CD14-positive monocyte (primary cell): ENCODE measurements at regions not wholly inside any gene's neighbourhood (a gene's known extent, or its start where the extent isn't known, plus 50 kb on each side); places are given as distances from the start of the nearest gene placed in this dataset.

Experiments
- DNase-seq, 3 donors: peaks; one replicate each; pipeline ENCODE4 v3.0.0-alpha.2; 2011 to 2022
- H2AFZ ChIP-seq: 2 replicates; pipeline ENCODE4 v1.6.0; 2012; ENCODE audit warnings: mild to moderate bottlenecking, low read depth, low read length, inconsistent platforms; ENCODE audit not compliant: insufficient read depth, poor library complexity, severe bottlenecking
- H3K27ac ChIP-seq, 2 donors: 1 replicate in 1 of 2; 2 replicates in 1 of 2; pipeline ENCODE4 v1.5.1; 2012 to 2013; ENCODE audit warnings: low read length in 2 of 2, control low read depth in 1 of 2, inconsistent platforms in 1 of 2, low read depth in 1 of 2, mild to moderate bottlenecking in 1 of 2
- H3K27me3 ChIP-seq, 2 donors: one replicate each; pipeline versions ENCODE4 v1.6.0 to v1.6.1; 2011 to 2013; ENCODE audit warnings: low read length in 2 of 2; ENCODE audit not compliant: control insufficient read depth in 2 of 2, insufficient read depth in 2 of 2
- H3K36me3 ChIP-seq, 2 donors: replicated peaks in 1 of 2; 1 replicate in 1 of 2; 2 replicates in 1 of 2; pipeline versions ENCODE4 v1.5.1 to v1.6.1; 2012 to 2013; ENCODE audit warnings: low read length in 2 of 2, control low read depth in 1 of 2, inconsistent platforms in 1 of 2, mild to moderate bottlenecking in 1 of 2; ENCODE audit not compliant: insufficient read depth in 2 of 2, control insufficient read depth in 1 of 2
- H3K4me1 ChIP-seq, 2 donors: 1 replicate in 1 of 2; 2 replicates in 1 of 2; pipeline versions ENCODE4 v1.5.1 to v1.6.1; 2012 to 2013; ENCODE audit warnings: low read length in 2 of 2, control low read depth in 1 of 2, inconsistent platforms in 1 of 2, mild to moderate bottlenecking in 1 of 2, moderate library complexity in 1 of 2; ENCODE audit not compliant: insufficient read depth in 2 of 2, control insufficient read depth in 1 of 2
- H3K4me2 ChIP-seq: replicated peaks from 2 replicates; pipeline ENCODE3; 2012; ENCODE audit warnings: low read length, moderate library complexity, mild to moderate bottlenecking; ENCODE audit not compliant: poor library complexity, severe bottlenecking; ENCODE audit errors: extremely low read depth
- H3K4me3 ChIP-seq, 3 experiments: fragments of 200-600 bp in 1 of 3; sonication (generic) in 1 of 3; replicated peaks in 1 of 3; 1 replicate in 2 of 3; 2 replicates in 1 of 3; pipeline ENCODE4 v1.5.1; 2011 to 2013; ENCODE audit warnings: low read length in 3 of 3, mild to moderate bottlenecking in 3 of 3, control low read depth in 2 of 3, low read depth in 2 of 3, inconsistent platforms in 1 of 3, moderate library complexity in 1 of 3
- H3K79me2 ChIP-seq: 2 replicates; pipeline ENCODE4 v1.6.0; 2012; ENCODE audit warnings: mild to moderate bottlenecking, control low read depth, inconsistent platforms, low read length, moderate library complexity; ENCODE audit not compliant: insufficient read depth
- H3K9ac ChIP-seq: 2 replicates; pipeline ENCODE4 v1.6.0; 2017; ENCODE audit warnings: low read length, mild to moderate bottlenecking; ENCODE audit not compliant: insufficient read depth, poor library complexity, severe bottlenecking
- H3K9me3 ChIP-seq, 2 donors: replicated peaks in 1 of 2; 1 replicate in 1 of 2; 2 replicates in 1 of 2; pipeline versions ENCODE4 v1.5.1 to v1.6.1; 2012 to 2013; ENCODE audit warnings: low read length in 2 of 2, control low read depth in 1 of 2; ENCODE audit not compliant: control insufficient read depth in 1 of 2, insufficient read depth in 1 of 2
- H4K20me1 ChIP-seq: 2 replicates; pipeline ENCODE4 v1.6.0; 2012; ENCODE audit warnings: mild to moderate bottlenecking, low read length, control low read depth, moderate library complexity; ENCODE audit not compliant: insufficient read depth
- H3K27ac Mint-ChIP-seq, 7 donors: one replicate each; pipeline ENCODE4 v1.8.0; 2020; ENCODE audit warnings: mild to moderate bottlenecking in 7 of 7, mixed read lengths in 7 of 7, moderate library complexity in 6 of 7, inconsistent platforms in 2 of 7
- H3K27me3 Mint-ChIP-seq, 3 donors: one replicate each; pipeline ENCODE4 v1.8.0; 2021 to 2022; ENCODE audit warnings: low read depth in 3 of 3, mild to moderate bottlenecking in 3 of 3, mixed read lengths in 3 of 3, moderate library complexity in 3 of 3, inconsistent platforms in 1 of 3
- H3K36me3 Mint-ChIP-seq, 2 donors: one replicate each; pipeline ENCODE4 v1.8.0; 2020; ENCODE audit warnings: mixed read lengths in 2 of 2, inconsistent platforms in 1 of 2, mild to moderate bottlenecking in 1 of 2
- H3K4me1 Mint-ChIP-seq: one replicate; pipeline ENCODE4 v1.8.0; 2020; ENCODE audit warnings: mild to moderate bottlenecking, mixed read lengths
- H3K4me3 Mint-ChIP-seq, 2 donors: one replicate each; pipeline ENCODE4 v1.8.0; 2020; ENCODE audit warnings: mild to moderate bottlenecking in 2 of 2, mixed read lengths in 2 of 2, moderate library complexity in 1 of 2
- H3K9me3 Mint-ChIP-seq, 7 donors: one replicate each; pipeline ENCODE4 v1.8.0; 2020 to 2022; ENCODE audit warnings: mixed read lengths in 7 of 7, mild to moderate bottlenecking in 6 of 7, moderate library complexity in 6 of 7, inconsistent platforms in 2 of 7
- WGBS: methylation state at CpG from one replicate; pipeline ENCODE4 v1.1.5; 2013; ENCODE audit warnings: missing lambda C conversion rate; ENCODE audit not compliant: insufficient coverage; 5-methylcytosine and 5-hydroxymethylcytosine counted together
- intact Hi-C, 2 donors: fragments of 100-400 bp; cut with micrococcal nuclease; formaldehyde crosslinking; loops; one replicate each; pipeline versions ENCODE4 v1.15.0 to v1.15.1; 2023
- TF ChIP-seq, protein P1 (sequence below): fragments of 200-600 bp; IDR thresholded peaks from one replicate; pipeline ENCODE4 v1.8.0; 2022; ENCODE audit warnings: antibody characterized with exemption, mild to moderate bottlenecking

DNA sequence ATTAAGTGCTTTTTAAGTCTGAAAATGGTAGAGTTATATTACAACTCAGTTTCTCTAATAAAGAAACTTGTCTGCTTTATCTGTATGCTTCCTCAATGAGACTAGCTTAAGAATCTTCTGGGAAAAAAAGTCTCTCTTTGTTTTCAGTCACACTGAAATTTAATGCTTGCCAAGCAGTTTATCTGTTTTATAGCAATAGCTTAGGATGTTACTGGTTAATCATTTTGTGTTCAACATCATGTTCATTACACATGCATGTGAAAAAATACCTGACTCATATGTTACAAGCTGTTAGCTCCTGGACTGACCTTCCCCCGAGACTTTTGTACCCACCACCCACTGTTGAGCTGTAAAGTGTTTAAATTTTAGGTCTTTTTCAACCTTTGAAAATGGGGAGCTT, 706.2 kb upstream of the CBLB start:
- Histone ChIP-seq H3K4me1 (no peaks in the 10 kb centered on the region), H4K20me1 (no peaks in the 10 kb centered on the region), H3K4me2 (no peak overlapping the region), H3K9ac (no peak overlapping the region), H3K4me3 (no peak overlapping the region), H3K27me3 (no peaks in the 10 kb centered on the region), H2AFZ (no peak overlapping the region), H3K9me3 (no peaks in the 10 kb centered on the region), H3K27ac (no peak overlapping the region), H3K79me2 (no peaks in the 10 kb centered on the region), H3K36me3 (no peaks in the 10 kb centered on the region)
- Mint-ChIP-seq H3K4me1 (no peaks in the 10 kb centered on the region), H3K27ac (no peak overlapping the region), H3K9me3 (peaks cover 0 to 5% (median under 1%) of the 10 kb centered on the region in 7 donors), H3K36me3 (no peaks in the 10 kb centered on the region), H3K27me3 (no peaks in the 10 kb centered on the region), H3K4me3 (no peak overlapping the region)
- no peak for DNase-seq
- intact Hi-C loops: no loop called here
- TF ChIP-seq, protein P1, sequence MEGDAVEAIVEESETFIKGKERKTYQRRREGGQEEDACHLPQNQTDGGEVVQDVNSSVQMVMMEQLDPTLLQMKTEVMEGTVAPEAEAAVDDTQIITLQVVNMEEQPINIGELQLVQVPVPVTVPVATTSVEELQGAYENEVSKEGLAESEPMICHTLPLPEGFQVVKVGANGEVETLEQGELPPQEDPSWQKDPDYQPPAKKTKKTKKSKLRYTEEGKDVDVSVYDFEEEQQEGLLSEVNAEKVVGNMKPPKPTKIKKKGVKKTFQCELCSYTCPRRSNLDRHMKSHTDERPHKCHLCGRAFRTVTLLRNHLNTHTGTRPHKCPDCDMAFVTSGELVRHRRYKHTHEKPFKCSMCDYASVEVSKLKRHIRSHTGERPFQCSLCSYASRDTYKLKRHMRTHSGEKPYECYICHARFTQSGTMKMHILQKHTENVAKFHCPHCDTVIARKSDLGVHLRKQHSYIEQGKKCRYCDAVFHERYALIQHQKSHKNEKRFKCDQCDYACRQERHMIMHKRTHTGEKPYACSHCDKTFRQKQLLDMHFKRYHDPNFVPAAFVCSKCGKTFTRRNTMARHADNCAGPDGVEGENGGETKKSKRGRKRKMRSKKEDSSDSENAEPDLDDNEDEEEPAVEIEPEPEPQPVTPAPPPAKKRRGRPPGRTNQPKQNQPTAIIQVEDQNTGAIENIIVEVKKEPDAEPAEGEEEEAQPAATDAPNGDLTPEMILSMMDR: no peak
- WGBS: no CpG with 5 or more reads among the region's 1 CpG

DNA sequence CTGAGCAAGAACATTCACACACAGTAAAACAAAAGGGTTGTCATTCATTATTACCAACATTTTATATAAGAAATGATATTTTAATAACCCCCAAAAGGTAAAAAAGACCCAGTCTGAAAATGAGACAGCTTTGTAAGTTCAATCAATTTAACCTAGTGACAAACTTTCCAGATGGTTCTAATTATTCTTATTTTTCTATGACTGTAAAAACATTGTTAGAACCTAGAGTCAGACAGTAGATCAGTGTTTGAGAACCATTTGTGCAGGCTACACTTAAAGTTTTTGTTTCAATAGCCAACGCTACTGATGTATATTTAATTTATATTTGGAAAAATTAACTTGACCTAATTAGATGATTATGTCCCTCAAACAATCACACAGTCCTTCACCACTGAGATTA, 708.4 kb upstream of the CBLB start:
- Histone ChIP-seq H3K36me3 (no peaks in the 10 kb centered on the region), H3K27ac (no peak overlapping the region), H3K79me2 (no peaks in the 10 kb centered on the region), H3K27me3 (no peaks in the 10 kb centered on the region), H2AFZ (no peak overlapping the region), H4K20me1 (no peaks in the 10 kb centered on the region), H3K4me2 (no peak overlapping the region), H3K4me1 (no peaks in the 10 kb centered on the region), H3K9ac (no peak overlapping the region), H3K9me3 (no peaks in the 10 kb centered on the region), H3K4me3 (no peak overlapping the region)
- Mint-ChIP-seq H3K27me3 (no peaks in the 10 kb centered on the region), H3K27ac (no peak overlapping the region), H3K9me3 (peaks cover 0 to 5% (median 0%) of the 10 kb centered on the region in 7 donors), H3K4me1 (no peaks in the 10 kb centered on the region), H3K36me3 (no peaks in the 10 kb centered on the region), H3K4me3 (no peak overlapping the region)
- intact Hi-C loops: no loop called here
- TF ChIP-seq, protein P1: no peak
- DNase-seq: no peak
- no CpG with 5 or more reads among the region's 1 CpG for WGBS
